Kidney (tissue), 13 donors: ENCODE measurements at regions not wholly inside any gene's neighbourhood (a gene's known extent, or its start where the extent isn't known, plus 50 kb on each side); places are given as distances from the start of the nearest gene placed in this dataset.
A peak's percentile ranks its signal among the peaks of the same experiment; 100 is the strongest.

ENCODE experiments used
- DNase-seq, 5 donors: peaks; one replicate each; pipeline ENCODE4 v3.0.0-alpha.2; 2013 to 2020
- FAIRE-seq: peaks from 2 replicates; lab custom pipeline; 2012; peaks lifted over from hg19 to GRCh38; lab: Jason Lieb, UNC
- H3K27ac ChIP-seq, 2 donors: one replicate each; pipeline ENCODE4 v1.7.0; 2013; ENCODE audit warnings: low read depth in 2 of 2, low read length in 2 of 2, inconsistent platforms in 1 of 2
- H3K27me3 ChIP-seq: one replicate; pipeline ENCODE4 v1.7.1; 2013; ENCODE audit warnings: low read length, inconsistent platforms; ENCODE audit not compliant: control insufficient read depth, insufficient read depth
- H3K36me3 ChIP-seq, 3 donors: one replicate each; pipeline versions ENCODE4 v1.7.0 to v1.7.1; 2013; ENCODE audit warnings: low read length in 3 of 3, control low read depth in 1 of 3, inconsistent platforms in 1 of 3; ENCODE audit not compliant: insufficient read depth in 3 of 3, control insufficient read depth in 2 of 3
- H3K4me1 ChIP-seq, 3 donors: one replicate each; pipeline versions ENCODE4 v1.7.0 to v1.7.1; 2013; ENCODE audit warnings: low read length in 3 of 3, inconsistent platforms in 1 of 3, low read depth in 1 of 3; ENCODE audit not compliant: control insufficient read depth in 2 of 3, insufficient read depth in 2 of 3
- H3K4me3 ChIP-seq, 3 donors: one replicate each; pipeline versions ENCODE4 v1.7.0 to v1.8.1; 2013; ENCODE audit warnings: low read length in 3 of 3, control low read depth in 1 of 3, inconsistent platforms in 1 of 3
- H3K9ac ChIP-seq, 3 donors: one replicate each; pipeline versions ENCODE4 v1.7.0 to v1.7.1; 2013; ENCODE audit warnings: low read length in 3 of 3, control low read depth in 1 of 3, inconsistent platforms in 1 of 3
- H3K9me3 ChIP-seq, 3 donors: one replicate each; pipeline versions ENCODE4 v1.7.0 to v1.7.1; 2013; ENCODE audit warnings: low read length in 3 of 3, control low read depth in 1 of 3, inconsistent platforms in 1 of 3; ENCODE audit not compliant: control insufficient read depth in 2 of 3, insufficient read depth in 1 of 3
- intact Hi-C: fragments of 100-400 bp; cut with DNase I; formaldehyde crosslinking; loops from one replicate; pipeline ENCODE4 v1.11.1; 2022
- TF ChIP-seq, protein P1 (sequence below): IDR thresholded peaks from 3 replicates; pipeline ENCODE4 v1.5.1; 2012; ENCODE audit warnings: mild to moderate bottlenecking, moderate library complexity, borderline replicate concordance; ENCODE audit not compliant: insufficient read depth; ENCODE audit errors: extremely low read depth
- donor health status: control.
- donor health status: control.
- donor health status: control.
- donor health status: control.
- donor health status: control.
- donor health status: DM: yes; HTN: yes; CAD: no.
- donor health status: Normal renal cell carcinoma (clear cell type).

DNA sequence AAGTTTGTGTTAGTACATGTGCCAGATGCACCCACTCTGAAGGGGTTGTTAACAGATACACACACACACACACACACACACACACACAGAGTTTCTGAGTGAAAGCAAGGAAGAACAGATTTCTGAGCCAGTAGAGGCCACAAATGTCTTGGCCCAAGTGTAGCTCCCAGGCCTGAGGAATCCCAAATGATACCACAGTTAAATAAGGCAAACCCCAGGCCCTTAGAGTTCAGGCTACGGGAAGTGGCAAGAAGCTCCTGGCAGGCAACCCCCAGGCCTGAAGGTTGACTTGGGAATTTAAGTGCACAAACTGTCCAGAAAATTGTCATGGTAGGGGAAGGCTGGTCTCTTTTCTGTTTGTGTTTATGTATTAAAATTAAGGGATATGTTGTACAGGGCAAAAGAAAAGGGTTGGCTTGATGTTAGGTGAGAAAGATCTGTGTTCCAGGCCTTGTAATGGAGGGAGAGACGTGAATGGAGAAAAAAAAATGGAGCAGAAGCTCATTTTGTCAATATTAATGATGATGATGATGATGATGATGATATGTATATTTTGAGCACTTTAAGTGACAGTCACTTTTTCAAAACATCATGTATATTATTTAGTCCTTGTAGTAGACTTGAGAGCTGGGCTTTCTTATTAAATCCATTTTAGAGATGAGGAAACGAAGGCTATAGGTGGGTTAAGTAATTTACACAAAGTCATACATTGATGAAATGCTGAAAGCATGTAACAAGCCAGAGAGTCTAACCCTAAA, 317.0 kb upstream of the JAG1 start:
- no peaks in the 10 kb centered on the region for H3K36me3 ChIP-seq
- H3K27me3 ChIP-seq, result no peaks in the 10 kb centered on the region
- intact Hi-C loops, result no loop called here
- H3K9me3 ChIP-seq, result no peaks in the 10 kb centered on the region
- H3K4me3 ChIP-seq, result no peak overlapping the region
- DNase-seq, result no peak
- H3K4me1 ChIP-seq, result no peaks in the 10 kb centered on the region
- TF ChIP-seq, protein P1, sequence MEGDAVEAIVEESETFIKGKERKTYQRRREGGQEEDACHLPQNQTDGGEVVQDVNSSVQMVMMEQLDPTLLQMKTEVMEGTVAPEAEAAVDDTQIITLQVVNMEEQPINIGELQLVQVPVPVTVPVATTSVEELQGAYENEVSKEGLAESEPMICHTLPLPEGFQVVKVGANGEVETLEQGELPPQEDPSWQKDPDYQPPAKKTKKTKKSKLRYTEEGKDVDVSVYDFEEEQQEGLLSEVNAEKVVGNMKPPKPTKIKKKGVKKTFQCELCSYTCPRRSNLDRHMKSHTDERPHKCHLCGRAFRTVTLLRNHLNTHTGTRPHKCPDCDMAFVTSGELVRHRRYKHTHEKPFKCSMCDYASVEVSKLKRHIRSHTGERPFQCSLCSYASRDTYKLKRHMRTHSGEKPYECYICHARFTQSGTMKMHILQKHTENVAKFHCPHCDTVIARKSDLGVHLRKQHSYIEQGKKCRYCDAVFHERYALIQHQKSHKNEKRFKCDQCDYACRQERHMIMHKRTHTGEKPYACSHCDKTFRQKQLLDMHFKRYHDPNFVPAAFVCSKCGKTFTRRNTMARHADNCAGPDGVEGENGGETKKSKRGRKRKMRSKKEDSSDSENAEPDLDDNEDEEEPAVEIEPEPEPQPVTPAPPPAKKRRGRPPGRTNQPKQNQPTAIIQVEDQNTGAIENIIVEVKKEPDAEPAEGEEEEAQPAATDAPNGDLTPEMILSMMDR, result no peak
- H3K9ac ChIP-seq, result no peak overlapping the region
- H3K27ac ChIP-seq, result no peak overlapping the region
- FAIRE-seq, result no peak

DNA sequence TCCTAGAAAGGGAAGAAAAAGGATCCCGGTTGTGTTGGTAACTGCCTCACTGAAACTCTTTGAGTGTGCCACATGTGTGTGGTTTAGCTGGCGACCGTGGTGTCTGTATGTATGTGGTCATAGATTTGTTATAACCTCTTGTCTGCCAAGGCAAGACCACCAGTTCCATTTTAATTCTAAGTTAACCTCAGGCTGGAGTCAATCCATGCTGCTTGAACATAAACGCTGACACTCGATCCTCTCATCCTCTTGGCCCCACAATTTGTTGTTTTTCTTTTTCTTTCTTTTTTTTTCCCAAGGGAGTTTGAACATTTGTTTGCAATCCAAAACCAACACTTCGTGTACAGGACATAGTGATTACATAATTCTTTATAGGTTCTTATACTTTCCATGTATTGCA, 318.9 kb upstream of the JAG1 start:
- FAIRE-seq, result no peak
- no peaks in the 10 kb centered on the region for H3K36me3 ChIP-seq
- no peak overlapping the region for H3K9ac ChIP-seq
- H3K9me3 ChIP-seq, result no peaks in the 10 kb centered on the region
- no peak overlapping the region for H3K4me3 ChIP-seq
- H3K27ac ChIP-seq, result no peak overlapping the region
- no peaks in the 10 kb centered on the region for H3K4me1 ChIP-seq
- no peaks in the 10 kb centered on the region for H3K27me3 ChIP-seq
- TF ChIP-seq, protein P1, result no peak
- intact Hi-C loops, result no loop called here
- peak in 2 of 5 donors; percentile 58 to 75 for DNase-seq

DNA sequence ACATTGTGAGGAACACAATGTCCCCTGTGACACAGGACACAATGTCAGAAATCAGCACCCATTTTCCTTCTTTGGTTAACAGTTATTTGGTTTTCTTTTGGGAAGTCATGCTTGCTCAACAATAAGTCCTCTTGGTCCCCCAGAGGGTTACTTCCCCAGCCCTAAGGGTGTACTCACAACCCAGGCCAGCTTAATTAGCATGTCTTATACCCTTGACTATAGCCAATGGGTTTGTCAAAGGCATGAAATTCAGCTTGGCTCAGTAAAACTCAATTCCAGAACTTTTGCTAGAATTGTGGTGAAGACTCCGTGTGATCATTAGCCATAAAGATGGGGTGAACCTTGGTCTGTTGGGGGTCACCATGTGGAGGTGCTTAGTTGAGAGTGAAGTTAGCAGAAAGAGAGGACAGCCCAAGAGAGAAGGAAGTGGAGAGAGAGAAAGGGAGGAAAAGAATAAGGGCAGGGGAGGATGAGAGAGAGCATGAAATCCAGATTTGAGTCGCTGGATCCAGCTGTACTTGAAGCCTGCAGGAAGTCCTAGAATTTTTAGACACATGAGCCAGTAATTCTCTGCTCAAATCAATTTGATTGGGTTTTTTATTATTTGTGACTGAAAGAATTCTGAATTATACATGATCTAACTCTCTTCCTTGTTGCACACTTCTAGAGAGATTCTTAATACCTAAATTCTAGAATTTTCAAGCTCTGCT, 321.3 kb upstream of the JAG1 start:
- Histone ChIP-seq H3K4me1 (no peaks in the 10 kb centered on the region), H3K9ac (no peak overlapping the region), H3K27ac (no peak overlapping the region), H3K4me3 (no peak overlapping the region), H3K36me3 (no peaks in the 10 kb centered on the region), H3K27me3 (no peaks in the 10 kb centered on the region), H3K9me3 (no peaks in the 10 kb centered on the region)
- intact Hi-C loops, result no loop called here
- no peak for DNase-seq
- TF ChIP-seq, protein P1, result no peak
- FAIRE-seq, result no peak
